Common myeloid progenitor, CD34-positive (primary cell): ENCODE measurements at regions not wholly inside any gene's neighbourhood (a gene's known extent, or its start where the extent isn't known, plus 50 kb on each side); places are given as distances from the start of the nearest gene placed in this dataset.

Experiments
- CTCF ChIA-PET: fragments of 350-600 bp; sonication (Branson Sonifier 250); formaldehyde crosslinking; loops from one replicate; lab custom pipeline; 2021; ENCODE audit warnings: antibody characterized with exemption; lab: Charles Lee
- POLR2A ChIA-PET: fragments of 350-600 bp; sonication (Branson Sonifier 250); formaldehyde crosslinking; loops from one replicate; lab custom pipeline; 2021; ENCODE audit warnings: antibody characterized with exemption; lab: Charles Lee
- DNase-seq, 3 donors: peaks; one replicate each; pipeline versions ENCODE4 v3.0.0 to v3.0.0-alpha.2; 2013
- H3K27ac ChIP-seq, 2 experiments: 1 replicate in 1 of 2; 2 replicates in 1 of 2; pipeline ENCODE4 v1.7.0; 2013; ENCODE audit warnings: inconsistent platforms in 2 of 2, low read length in 2 of 2, mild to moderate bottlenecking in 2 of 2, low read depth in 1 of 2, moderate library complexity in 1 of 2; ENCODE audit not compliant: severe bottlenecking in 2 of 2, insufficient read depth in 1 of 2, poor library complexity in 1 of 2
- H3K27me3 ChIP-seq, 5 experiments: replicated peaks in 2 of 5; 1 replicate in 3 of 5; 2 replicates in 2 of 5; pipeline versions ENCODE4 v1.6.1 to v1.7.0; 2013; ENCODE audit warnings: low read length in 4 of 5, mild to moderate bottlenecking in 2 of 5, moderate library complexity in 2 of 5, inconsistent platforms in 1 of 5; ENCODE audit not compliant: insufficient read depth in 5 of 5, control insufficient read depth in 4 of 5
- H3K36me3 ChIP-seq, 4 experiments: 1 replicate in 2 of 4; 2 replicates in 2 of 4; pipeline versions ENCODE4 v1.6.1 to v1.7.0; 2013; ENCODE audit warnings: low read length in 3 of 4, control low read depth in 1 of 4, mild to moderate bottlenecking in 1 of 4; ENCODE audit not compliant: control insufficient read depth in 4 of 4, insufficient read depth in 4 of 4
- H3K4me1 ChIP-seq, 4 experiments: 1 replicate in 3 of 4; 2 replicates in 1 of 4; pipeline versions ENCODE4 v1.6.1 to v1.7.1; 2013; ENCODE audit warnings: low read length in 3 of 4, mild to moderate bottlenecking in 3 of 4, control low read depth in 1 of 4, inconsistent platforms in 1 of 4, moderate library complexity in 1 of 4; ENCODE audit not compliant: control insufficient read depth in 4 of 4, insufficient read depth in 4 of 4; ENCODE audit errors: control extremely low read depth in 1 of 4
- H3K4me3 ChIP-seq, 7 experiments: 1 replicate in 4 of 7; 2 replicates in 3 of 7; pipeline versions ENCODE4 v1.5.1 to v1.7.0; 2013; ENCODE audit warnings: mild to moderate bottlenecking in 7 of 7, low read length in 6 of 7, moderate library complexity in 6 of 7, inconsistent platforms in 2 of 7, low read depth in 2 of 7, control low read depth in 1 of 7; ENCODE audit not compliant: insufficient read depth in 4 of 7, control insufficient read depth in 1 of 7; ENCODE audit errors: extremely low read depth in 1 of 7
- H3K9me3 ChIP-seq, 5 experiments: 1 replicate in 4 of 5; 2 replicates in 1 of 5; pipeline versions ENCODE4 v1.6.1 to v1.7.1; 2013; ENCODE audit warnings: low read length in 4 of 5, mild to moderate bottlenecking in 2 of 5, inconsistent platforms in 1 of 5, low read depth in 1 of 5, moderate library complexity in 1 of 5; ENCODE audit not compliant: control insufficient read depth in 4 of 5, insufficient read depth in 2 of 5; ENCODE audit errors: control extremely low read depth in 1 of 5
- WGBS: methylation state at CpG from one replicate; pipeline ENCODE4 v1.1.5; 2013; ENCODE audit not compliant: insufficient coverage; 5-methylcytosine and 5-hydroxymethylcytosine counted together

- Histone ChIP-seq H3K27ac (no peak overlapping the region), H3K36me3 (no peaks in the 10 kb centered on the region), H3K4me1 (peaks cover 0 to 10% (median 0%) of the 10 kb centered on the region in 4 experiments), H3K27me3 (no peaks in the 10 kb centered on the region), H3K9me3 (peaks cover 0 to 5% (median 0%) of the 10 kb centered on the region in 5 experiments), H3K4me3 (no peak overlapping the region)
- no peak for DNase-seq
- ChIA-PET POLR2A (no interaction called here), CTCF (interaction anchor here (0.7 to 1.7 kb wide), 8 partner anchors 9 to 285 kb away, joined by 3 to 7 read pairs (median 4); no protein-coding TSS in a partner anchor)
- WGBS, result 81% methylated on average over 17 of the region's 17 CpGs
Measured at GRCh38 chr3:194967151-194968117, 281.8 kb downstream of the FAM43A start.

GRCh38 chr3:194970066-194970465, 284.4 kb downstream of the FAM43A start:
- Histone ChIP-seq H3K4me1 (peaks cover 0 to 10% (median 0%) of the 10 kb centered on the region in 4 experiments), H3K9me3 (peaks cover 0 to 5% (median 0%) of the 10 kb centered on the region in 5 experiments), H3K27ac (no peak overlapping the region), H3K27me3 (no peaks in the 10 kb centered on the region), H3K4me3 (no peak overlapping the region), H3K36me3 (no peaks in the 10 kb centered on the region)
- ChIA-PET CTCF (no interaction called here), POLR2A (no interaction called here)
- DNase-seq, result no peak
- WGBS, result no CpG with 5 or more reads among the region's 4 CpGs

- H3K4me3 ChIP-seq, result no peak overlapping the region
- H3K27me3 ChIP-seq, result no peaks in the 10 kb centered on the region
- DNase-seq, result no peak
- no peak overlapping the region for H3K27ac ChIP-seq
- WGBS, result 100% methylated on average over 5 of the region's 5 CpGs
- H3K4me1 ChIP-seq, result peaks cover 0 to 17% (median 0%) of the 10 kb centered on the region in 4 experiments
- H3K36me3 ChIP-seq, result no peaks in the 10 kb centered on the region
- POLR2A ChIA-PET, result no interaction called here
- H3K9me3 ChIP-seq, result peaks cover 0 to 5% (median 0%) of the 10 kb centered on the region in 5 experiments
- CTCF ChIA-PET, result interaction anchor here (0.9 to 1.1 kb wide), 4 partner anchors 13 to 288 kb away, joined by 3 read pairs; no protein-coding TSS in a partner anchor
Measured at GRCh38 chr3:194971009-194971408, 285.3 kb downstream of the FAM43A start.

- peaks cover 0 to 18% (median 0%) of the 10 kb centered on the region in 4 experiments for H3K4me1 ChIP-seq
- ChIA-PET POLR2A (interaction anchor here (0.6 to 0.7 kb wide), 2 partner anchors 16 to 76 kb away, joined by 3 read pairs; no protein-coding TSS in a partner anchor), CTCF (interaction anchor here (0.9 to 1.1 kb wide), 4 partner anchors 14 to 289 kb away, joined by 3 read pairs; no protein-coding TSS in a partner anchor)
- no peak for DNase-seq
- H3K36me3 ChIP-seq, result no peaks in the 10 kb centered on the region
- H3K4me3 ChIP-seq, result no peak overlapping the region
- peaks cover 0 to 5% (median 0%) of the 10 kb centered on the region in 5 experiments for H3K9me3 ChIP-seq
- 86% methylated on average over 5 of the region's 6 CpGs for WGBS
- no peak overlapping the region for H3K27ac ChIP-seq
- no peaks in the 10 kb centered on the region for H3K27me3 ChIP-seq
Measured at GRCh38 chr3:194971965-194972364, 286.3 kb downstream of the FAM43A start.

GRCh38 chr3:194972641-194973040, 287.0 kb downstream of the FAM43A start:
- Histone ChIP-seq H3K4me3 (no peak overlapping the region), H3K27me3 (no peaks in the 10 kb centered on the region), H3K9me3 (peaks cover 0 to 5% (median 0%) of the 10 kb centered on the region in 5 experiments), H3K4me1 (peaks cover 0 to 11% (median 0%) of the 10 kb centered on the region in 4 experiments), H3K27ac (no peak overlapping the region), H3K36me3 (no peaks in the 10 kb centered on the region)
- CTCF ChIA-PET, result no interaction called here
- 100% methylated on average over 6 of the region's 6 CpGs for WGBS
- no peak for DNase-seq
- POLR2A ChIA-PET, result interaction anchor here (0.6 kb wide), 1 partner anchor 16 kb away, joined by 3 read pairs; no protein-coding TSS in a partner anchor

GRCh38 chr3:194973366-194974000, 287.8 kb downstream of the FAM43A start:
- Histone ChIP-seq H3K9me3 (peaks cover 0 to 5% (median 0%) of the 10 kb centered on the region in 5 experiments), H3K27ac (no peak overlapping the region), H3K36me3 (no peaks in the 10 kb centered on the region), H3K27me3 (no peaks in the 10 kb centered on the region), H3K4me1 (peaks cover 0 to 9% (median 0%) of the 10 kb centered on the region in 4 experiments), H3K4me3 (no peak overlapping the region)
- POLR2A ChIA-PET, result no interaction called here
- CTCF ChIA-PET, result no interaction called here
- DNase-seq, result no peak
- 93% methylated on average over 11 of the region's 12 CpGs for WGBS
